ENCODE measurements at regions not wholly inside any gene's neighbourhood (a gene's known extent, or its start where the extent isn't known, plus 50 kb on each side); places are given as distances from the start of the nearest gene placed in this dataset.
A peak's percentile ranks its signal among the peaks of the same experiment; 100 is the strongest.
"Not testable (repeated sequence)": the region's sequence is repeated elsewhere in the genome, so short reads cannot be mapped to it uniquely, and the experiment has no call there.

GRCh38 chrX:65879977-65880799, 159.7 kb downstream of the VSIG4 start:
- DNase-seq, result no peak

GRCh38 chrX:65878456-65878855, 161.4 kb downstream of the VSIG4 start:
- DNase-seq, result no peak

- DNase-seq, result no peak
Observed at GRCh38 chrX:65877953-65878352, 161.9 kb downstream of the VSIG4 start.

- DNase-seq, result not testable (repeated sequence)
Observed at GRCh38 chrX:65875614-65876013, 164.3 kb downstream of the VSIG4 start.

GRCh38 chrX:65874765-65875164, 165.1 kb downstream of the VSIG4 start:
- DNase-seq, result no peak

- no peak for DNase-seq
Observed at GRCh38 chrX:65874110-65874509, 165.8 kb downstream of the VSIG4 start.

- no peak for DNase-seq
Observed at GRCh38 chrX:65873385-65873784, 166.5 kb downstream of the VSIG4 start.

GRCh38 chrX:65871671-65872311, 168.1 kb downstream of the VSIG4 start:
- DNase-seq, result peak; percentile 25

GRCh38 chrX:65870544-65870943, 169.3 kb downstream of the VSIG4 start:
- DNase-seq, result not testable (repeated sequence)

- DNase-seq, result no peak
Observed at GRCh38 chrX:65866773-65867172, 173.1 kb downstream of the VSIG4 start.

GRCh38 chrX:65866146-65866545, 173.7 kb downstream of the VSIG4 start:
- no peak for DNase-seq

GRCh38 chrX:65862638-65863037, 177.2 kb downstream of the VSIG4 start:
- no peak for DNase-seq

GRCh38 chrX:65859299-65859698, 180.6 kb downstream of the VSIG4 start:
- DNase-seq, result no peak

- not testable (repeated sequence) for DNase-seq
Observed at GRCh38 chrX:65854437-65854836, 185.4 kb downstream of the VSIG4 start.

- not testable (repeated sequence) for DNase-seq
Observed at GRCh38 chrX:65851306-65851705, 183.9 kb downstream of the MSN start.

- DNase-seq, result not testable (repeated sequence)
Observed at GRCh38 chrX:65850821-65851220, 183.4 kb downstream of the MSN start.

GRCh38 chrX:65846974-65847373, 179.5 kb downstream of the MSN start:
- no peak for DNase-seq

GRCh38 chrX:65841263-65841662, 173.8 kb downstream of the MSN start:
- no peak for DNase-seq

- no peak for DNase-seq
Observed at GRCh38 chrX:65838674-65839073, 171.2 kb downstream of the MSN start.

- no peak for DNase-seq
Observed at GRCh38 chrX:65837875-65838549, 170.6 kb downstream of the MSN start.

GRCh38 chrX:65831268-65831667, 163.8 kb downstream of the MSN start:
- no peak for DNase-seq

- no peak for DNase-seq
Observed at GRCh38 chrX:65828599-65828998, 161.1 kb downstream of the MSN start.

GRCh38 chrX:65825226-65825625, 157.8 kb downstream of the MSN start:
- DNase-seq, result not testable (repeated sequence)

Data from NCI-H2081 treated with DMSO at 0.1 percent for 48 hours (cell line).